ENCODE measurements at regions not wholly inside any gene's neighbourhood (a gene's known extent, or its start where the extent isn't known, plus 50 kb on each side); places are given as distances from the start of the nearest gene placed in this dataset.

DNA sequence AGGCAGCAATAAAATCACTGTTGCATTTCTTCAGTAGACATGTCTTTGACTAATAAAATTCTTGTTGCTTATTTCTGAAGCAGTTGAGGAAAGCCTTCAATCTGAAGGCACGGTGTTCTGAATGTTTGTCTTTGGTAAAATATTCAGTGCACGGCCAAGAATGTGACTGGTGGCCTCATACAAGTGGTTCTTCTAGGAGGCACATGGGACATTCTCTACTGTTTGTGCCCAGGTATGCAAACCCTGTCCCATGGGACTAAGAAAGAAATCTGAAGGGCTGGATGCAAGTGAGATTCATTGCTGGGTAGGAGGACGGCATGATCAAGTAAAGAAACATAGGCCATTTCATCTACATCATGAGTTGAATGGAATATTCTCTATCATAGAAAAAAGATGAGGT, 250.6 kb upstream of the NR2F2 start:
- Histone ChIP-seq H3K4me2 (ENCODE audit: low read length) (no peak overlapping the region), H3K27ac (ENCODE audit: low read depth, low read length) (no peak overlapping the region), H3K18ac (ENCODE audit: low read length) (no peak overlapping the region), H3K9ac (ENCODE audit: low read length) (no peak overlapping the region), H3K4me3 (ENCODE audit: low read depth, low read length) (no peak overlapping the region), H2BK5ac (ENCODE audit: low read depth, low read length, poor library complexity) (no peak overlapping the region), H3K79me1 (ENCODE audit: low read length) (no peaks in the 10 kb centered on the region), H3K27me3 (ENCODE audit: insufficient read depth, low read length) (no peaks in the 10 kb centered on the region), H3K14ac (ENCODE audit: low read length) (no peak overlapping the region), H2AK5ac (ENCODE audit: low read length) (no peak overlapping the region), H4K91ac (ENCODE audit: low read depth, low read length) (no peak overlapping the region), H2AFZ (ENCODE audit: insufficient read depth, low read length, poor library complexity) (no peak overlapping the region), H4K12ac (ENCODE audit: low read depth, low read length) (no peak overlapping the region), H3K79me2 (ENCODE audit: control insufficient read depth, insufficient read depth, low read length, poor library complexity) (no peaks in the 10 kb centered on the region), H3K9me3 (ENCODE audit: insufficient read depth, low read depth, low read length) (no peaks in the 10 kb centered on the region), H2BK12ac (ENCODE audit: low read length) (no peak overlapping the region), H3K4ac (ENCODE audit: low read depth, low read length) (no peak overlapping the region), H3K23ac (ENCODE audit: low read length) (no peak overlapping the region), H4K8ac (ENCODE audit: low read depth, low read length) (no peak overlapping the region), H3K4me1 (ENCODE audit: control insufficient read depth in 1 of 2, insufficient read depth in 2 of 2, low read length in 2 of 2) (no peaks in the 10 kb centered on the region), H2BK120ac (ENCODE audit: insufficient read depth, low read length, poor library complexity) (no peak overlapping the region), H3K36me3 (ENCODE audit: control insufficient read depth in 1 of 2, insufficient read depth in 2 of 2, low read length in 2 of 2) (no peaks in the 10 kb centered on the region)
- no peak for DNase-seq
- no CpG with 5 or more reads among the region's 3 CpGs for WGBS (ENCODE audit: extremely low coverage, insufficient coverage, insufficient read length)

DNA sequence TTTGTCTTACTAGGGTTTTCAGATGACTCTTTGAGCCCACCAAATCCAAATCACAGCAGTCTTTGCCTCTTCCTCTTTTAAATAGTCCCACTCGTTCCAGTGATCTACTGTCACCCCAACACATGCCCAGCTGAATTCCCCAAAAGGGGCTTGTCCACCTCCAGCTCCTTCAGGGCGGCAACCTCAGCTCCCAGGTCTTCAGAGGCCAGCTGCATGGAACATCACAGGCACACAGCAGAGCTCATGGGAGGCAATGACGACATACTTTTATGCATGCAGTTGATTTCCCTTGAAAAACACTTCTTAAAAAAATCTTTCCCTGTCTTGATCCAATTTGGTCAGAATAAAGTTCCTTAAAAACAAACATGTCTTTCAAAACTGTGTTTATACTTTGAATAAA, 244.3 kb upstream of the NR2F2 start:
- Histone ChIP-seq H3K36me3 (ENCODE audit: control insufficient read depth in 1 of 2, insufficient read depth in 2 of 2, low read length in 2 of 2) (no peaks in the 10 kb centered on the region), H3K79me2 (ENCODE audit: control insufficient read depth, insufficient read depth, low read length, poor library complexity) (no peaks in the 10 kb centered on the region), H2AK5ac (ENCODE audit: low read length) (no peak overlapping the region), H3K4me2 (ENCODE audit: low read length) (no peak overlapping the region), H3K4me3 (ENCODE audit: low read depth, low read length) (no peak overlapping the region), H3K27ac (ENCODE audit: low read depth, low read length) (no peak overlapping the region), H3K79me1 (ENCODE audit: low read length) (peaks cover 2% of the 10 kb centered on the region), H3K9me3 (ENCODE audit: insufficient read depth, low read depth, low read length) (no peaks in the 10 kb centered on the region), H3K27me3 (ENCODE audit: insufficient read depth, low read length) (no peaks in the 10 kb centered on the region), H3K18ac (ENCODE audit: low read length) (no peak overlapping the region), H3K14ac (ENCODE audit: low read length) (no peak overlapping the region), H3K4ac (ENCODE audit: low read depth, low read length) (no peak overlapping the region), H4K8ac (ENCODE audit: low read depth, low read length) (no peak overlapping the region), H2BK12ac (ENCODE audit: low read length) (no peak overlapping the region), H2AFZ (ENCODE audit: insufficient read depth, low read length, poor library complexity) (no peak overlapping the region), H3K23ac (ENCODE audit: low read length) (no peak overlapping the region), H3K9ac (ENCODE audit: low read length) (no peak overlapping the region), H3K4me1 (ENCODE audit: control insufficient read depth in 1 of 2, insufficient read depth in 2 of 2, low read length in 2 of 2) (peaks cover 0 to 3% of the 10 kb centered on the region in 2 experiments), H4K91ac (ENCODE audit: low read depth, low read length) (no peak overlapping the region), H2BK120ac (ENCODE audit: insufficient read depth, low read length, poor library complexity) (no peak overlapping the region), H4K12ac (ENCODE audit: low read depth, low read length) (no peak overlapping the region), H2BK5ac (ENCODE audit: low read depth, low read length, poor library complexity) (no peak overlapping the region)
- WGBS (ENCODE audit: extremely low coverage, insufficient coverage, insufficient read length), result no CpG with 5 or more reads among the region's 3 CpGs
- no peak for DNase-seq

DNA sequence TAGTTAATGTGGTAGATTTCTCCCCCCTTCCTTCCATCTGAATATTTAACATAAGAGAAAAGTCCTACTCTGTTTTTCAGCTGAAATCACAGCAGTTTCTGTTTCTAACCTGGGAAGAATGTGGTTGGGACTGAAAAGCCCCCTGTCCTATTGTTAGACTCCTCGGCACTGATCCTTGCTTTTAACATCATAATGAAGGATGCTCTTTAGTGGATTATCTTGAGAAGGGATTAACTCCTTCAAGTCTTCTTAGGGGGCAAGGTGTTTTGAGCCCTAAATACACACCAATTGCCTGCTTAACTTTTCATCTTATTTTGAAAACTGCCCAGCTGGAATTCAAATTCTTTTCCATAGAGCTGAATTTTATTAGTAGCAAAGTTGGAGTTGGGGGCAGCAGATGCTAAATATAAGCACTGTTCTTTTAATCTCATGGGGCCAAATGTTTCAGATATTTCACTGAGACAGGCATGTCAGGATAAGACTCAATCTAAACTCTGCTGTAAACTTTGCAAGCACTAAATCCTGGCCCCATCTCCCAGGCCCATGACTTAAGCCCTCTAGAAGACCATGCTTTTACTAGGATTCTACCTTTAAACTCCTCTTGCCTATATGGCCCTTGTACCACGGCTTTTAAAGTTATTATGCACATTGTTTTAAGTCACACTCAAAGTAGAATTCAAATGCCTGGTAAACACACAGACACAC, 243.2 kb upstream of the NR2F2 start:
- no CpG with 5 or more reads among the region's 2 CpGs for WGBS (ENCODE audit: extremely low coverage, insufficient coverage, insufficient read length)
- Histone ChIP-seq H3K79me1 (ENCODE audit: low read length) (peaks cover 2% of the 10 kb centered on the region), H3K79me2 (ENCODE audit: control insufficient read depth, insufficient read depth, low read length, poor library complexity) (no peaks in the 10 kb centered on the region), H4K8ac (ENCODE audit: low read depth, low read length) (no peak overlapping the region), H3K23ac (ENCODE audit: low read length) (no peak overlapping the region), H3K4me3 (ENCODE audit: low read depth, low read length) (no peak overlapping the region), H2BK5ac (ENCODE audit: low read depth, low read length, poor library complexity) (no peak overlapping the region), H3K36me3 (ENCODE audit: control insufficient read depth in 1 of 2, insufficient read depth in 2 of 2, low read length in 2 of 2) (no peaks in the 10 kb centered on the region), H3K14ac (ENCODE audit: low read length) (no peak overlapping the region), H2AFZ (ENCODE audit: insufficient read depth, low read length, poor library complexity) (no peak overlapping the region), H3K27me3 (ENCODE audit: insufficient read depth, low read length) (no peaks in the 10 kb centered on the region), H4K12ac (ENCODE audit: low read depth, low read length) (no peak overlapping the region), H4K91ac (ENCODE audit: low read depth, low read length) (no peak overlapping the region), H2BK120ac (ENCODE audit: insufficient read depth, low read length, poor library complexity) (no peak overlapping the region), H2BK12ac (ENCODE audit: low read length) (no peak overlapping the region), H3K4me1 (ENCODE audit: control insufficient read depth in 1 of 2, insufficient read depth in 2 of 2, low read length in 2 of 2) (peaks cover 0 to 3% of the 10 kb centered on the region in 2 experiments), H3K9me3 (ENCODE audit: insufficient read depth, low read depth, low read length) (no peaks in the 10 kb centered on the region), H3K27ac (ENCODE audit: low read depth, low read length) (no peak overlapping the region), H3K18ac (ENCODE audit: low read length) (no peak overlapping the region), H3K9ac (ENCODE audit: low read length) (no peak overlapping the region), H3K4me2 (ENCODE audit: low read length) (no peak overlapping the region), H3K4ac (ENCODE audit: low read depth, low read length) (no peak overlapping the region), H2AK5ac (ENCODE audit: low read length) (no peak overlapping the region)
- no peak for DNase-seq

- H4K8ac ChIP-seq (ENCODE audit: low read depth, low read length), result peak overlapping the region; percentile 54
Measured at GRCh38 chr15:96088650-96089049, 241.8 kb upstream of the NR2F2 start.

More at GRCh38 chr15:96088650-96089049, 241.8 kb upstream of the NR2F2 start:
- Histone ChIP-seq H3K9me3 (ENCODE audit: insufficient read depth, low read depth, low read length) (no peaks in the 10 kb centered on the region), H3K36me3 (ENCODE audit: control insufficient read depth in 1 of 2, insufficient read depth in 2 of 2, low read length in 2 of 2) (no peaks in the 10 kb centered on the region), H4K12ac (ENCODE audit: low read depth, low read length) (no peak overlapping the region), H3K4me3 (ENCODE audit: low read depth, low read length) (no peak overlapping the region), H3K79me1 (ENCODE audit: low read length) (peaks cover 2% of the 10 kb centered on the region), H3K4me2 (ENCODE audit: low read length) (no peak overlapping the region), H4K91ac (ENCODE audit: low read depth, low read length) (peak overlapping the region; percentile 55), H3K23ac (ENCODE audit: low read length) (no peak overlapping the region), H3K79me2 (ENCODE audit: control insufficient read depth, insufficient read depth, low read length, poor library complexity) (no peaks in the 10 kb centered on the region), H3K4me1 (ENCODE audit: control insufficient read depth in 1 of 2, insufficient read depth in 2 of 2, low read length in 2 of 2) (peaks cover 0 to 3% of the 10 kb centered on the region in 2 experiments), H2BK120ac (ENCODE audit: insufficient read depth, low read length, poor library complexity) (peak overlapping the region; percentile 66), H3K14ac (ENCODE audit: low read length) (no peak overlapping the region), H2AFZ (ENCODE audit: insufficient read depth, low read length, poor library complexity) (peak overlapping the region; percentile 78), H2AK5ac (ENCODE audit: low read length) (no peak overlapping the region), H3K9ac (ENCODE audit: low read length) (no peak overlapping the region), H3K4ac (ENCODE audit: low read depth, low read length) (no peak overlapping the region), H3K27me3 (ENCODE audit: insufficient read depth, low read length) (no peaks in the 10 kb centered on the region), H3K27ac (ENCODE audit: low read depth, low read length) (peak overlapping the region; percentile 52), H2BK5ac (ENCODE audit: low read depth, low read length, poor library complexity) (peak overlapping the region; percentile 63), H2BK12ac (ENCODE audit: low read length) (peak overlapping the region; percentile 89), H3K18ac (ENCODE audit: low read length) (no peak overlapping the region)
- no peak for DNase-seq
- no CpG with 5 or more reads among the region's 1 CpG for WGBS (ENCODE audit: extremely low coverage, insufficient coverage, insufficient read length)

All from trophoblast cell (in vitro differentiated cells and primary cell).